Nephron progenitor cell (in vitro differentiated cells): ENCODE measurements at regions not wholly inside any gene's neighbourhood (a gene's known extent, or its start where the extent isn't known, plus 50 kb on each side); places are given as distances from the start of the nearest gene placed in this dataset.

Experiments
- DNase-seq: peaks from one replicate; pipeline ENCODE4 v3.0.0; 2021
- H3K27ac Mint-ChIP-seq: 2 replicates; pipeline ENCODE4 v1.8.0; 2021; ENCODE audit warnings: mild to moderate bottlenecking, moderate library complexity, mixed read lengths
- H3K27me3 Mint-ChIP-seq: 2 replicates; pipeline ENCODE4 v1.8.0; 2021; ENCODE audit warnings: mild to moderate bottlenecking, low read depth, mixed read lengths; ENCODE audit not compliant: poor library complexity
- H3K36me3 Mint-ChIP-seq: 2 replicates; pipeline ENCODE4 v1.8.0; 2021; ENCODE audit warnings: low read depth, mixed read lengths
- H3K4me1 Mint-ChIP-seq: 2 replicates; pipeline ENCODE4 v1.8.0; 2021; ENCODE audit warnings: mixed read lengths
- H3K4me3 Mint-ChIP-seq: 2 replicates; pipeline ENCODE4 v1.8.0; 2021; ENCODE audit warnings: mild to moderate bottlenecking, moderate library complexity, mixed read lengths
- H3K9me3 Mint-ChIP-seq: 2 replicates; pipeline ENCODE4 v1.8.0; 2021; ENCODE audit warnings: mild to moderate bottlenecking, moderate library complexity, mixed read lengths
- TF ChIP-seq, protein P1 (sequence below): fragments of 200-600 bp; sonication (generic); IDR thresholded peaks from 2 replicates; pipeline ENCODE4 v1.5.0; 2021; ENCODE audit warnings: antibody characterized with exemption

- peak overlapping the region; percentile 68 for H3K27ac Mint-ChIP-seq
- peaks cover 51% of the 10 kb centered on the region for H3K4me1 Mint-ChIP-seq
- no peak for DNase-seq
- H3K4me3 Mint-ChIP-seq = no peak overlapping the region
- TF ChIP-seq, protein P1, sequence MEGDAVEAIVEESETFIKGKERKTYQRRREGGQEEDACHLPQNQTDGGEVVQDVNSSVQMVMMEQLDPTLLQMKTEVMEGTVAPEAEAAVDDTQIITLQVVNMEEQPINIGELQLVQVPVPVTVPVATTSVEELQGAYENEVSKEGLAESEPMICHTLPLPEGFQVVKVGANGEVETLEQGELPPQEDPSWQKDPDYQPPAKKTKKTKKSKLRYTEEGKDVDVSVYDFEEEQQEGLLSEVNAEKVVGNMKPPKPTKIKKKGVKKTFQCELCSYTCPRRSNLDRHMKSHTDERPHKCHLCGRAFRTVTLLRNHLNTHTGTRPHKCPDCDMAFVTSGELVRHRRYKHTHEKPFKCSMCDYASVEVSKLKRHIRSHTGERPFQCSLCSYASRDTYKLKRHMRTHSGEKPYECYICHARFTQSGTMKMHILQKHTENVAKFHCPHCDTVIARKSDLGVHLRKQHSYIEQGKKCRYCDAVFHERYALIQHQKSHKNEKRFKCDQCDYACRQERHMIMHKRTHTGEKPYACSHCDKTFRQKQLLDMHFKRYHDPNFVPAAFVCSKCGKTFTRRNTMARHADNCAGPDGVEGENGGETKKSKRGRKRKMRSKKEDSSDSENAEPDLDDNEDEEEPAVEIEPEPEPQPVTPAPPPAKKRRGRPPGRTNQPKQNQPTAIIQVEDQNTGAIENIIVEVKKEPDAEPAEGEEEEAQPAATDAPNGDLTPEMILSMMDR = no peak
- H3K27me3 Mint-ChIP-seq = no peaks in the 10 kb centered on the region
- H3K9me3 Mint-ChIP-seq = no peaks in the 10 kb centered on the region
- no peaks in the 10 kb centered on the region for H3K36me3 Mint-ChIP-seq
These were observed 66.9 kb upstream of the ATF7IP2 start for GRCh38 chr16:10318798-10319500.

DNA sequence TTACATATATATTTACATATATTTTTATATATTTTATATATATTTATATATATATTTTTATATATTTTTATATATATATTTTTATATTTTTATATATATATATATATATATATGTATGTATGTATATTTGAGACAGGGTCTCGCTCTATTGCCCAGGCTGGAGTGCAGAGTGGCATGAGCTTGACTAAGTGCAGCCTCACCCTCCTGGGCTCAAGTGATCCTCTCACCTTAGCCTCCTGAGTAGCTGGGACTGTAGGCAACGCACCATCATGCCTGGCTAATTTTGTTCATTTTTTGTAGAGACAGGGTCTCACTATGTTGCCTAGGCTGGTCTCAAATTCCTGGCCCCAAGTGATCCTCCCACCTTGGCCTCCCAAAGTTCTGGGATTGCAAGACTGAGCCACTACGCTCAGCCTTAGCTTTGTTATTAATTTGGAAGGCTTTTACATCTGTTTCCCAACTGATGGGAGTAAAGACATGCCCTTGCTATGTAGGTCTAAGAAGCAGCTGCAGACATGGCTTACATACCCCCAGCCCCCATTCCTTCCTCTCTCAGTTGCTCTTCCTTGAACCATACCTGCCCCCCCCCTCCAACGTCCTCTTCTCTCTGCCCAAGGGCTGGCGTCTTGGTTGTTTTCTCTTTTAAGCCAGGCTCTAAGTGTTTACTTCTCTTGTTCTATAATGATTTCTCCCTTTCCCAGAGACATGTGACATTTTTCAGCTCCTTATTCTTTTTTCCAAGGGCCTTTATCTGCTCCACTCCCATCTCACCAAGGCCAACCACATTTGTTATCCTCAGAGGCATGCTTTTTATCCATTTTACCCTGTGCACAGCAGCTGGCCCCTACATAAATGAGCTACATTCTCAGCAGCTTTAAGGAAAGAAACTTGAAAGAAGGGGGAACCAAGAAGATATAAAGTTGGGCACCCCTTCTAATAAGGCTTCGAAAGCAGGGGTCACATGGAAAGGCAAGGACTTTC lies 64.2 kb upstream of the ATF7IP2 start:
- H3K27ac Mint-ChIP-seq = peak overlapping the region; percentile 79
- no peak overlapping the region for H3K4me3 Mint-ChIP-seq
- TF ChIP-seq, protein P1 = no peak
- no peaks in the 10 kb centered on the region for H3K9me3 Mint-ChIP-seq
- peaks cover 59% of the 10 kb centered on the region for H3K4me1 Mint-ChIP-seq
- no peaks in the 10 kb centered on the region for H3K36me3 Mint-ChIP-seq
- no peak for DNase-seq
- no peaks in the 10 kb centered on the region for H3K27me3 Mint-ChIP-seq

GRCh38 chr16:10322723-10323527 lies 62.9 kb upstream of the ATF7IP2 start:
- Mint-ChIP-seq H3K4me3 (no peak overlapping the region), H3K27ac (peak overlapping the region; percentile 78), H3K36me3 (no peaks in the 10 kb centered on the region), H3K27me3 (peaks cover 4% of the 10 kb centered on the region), H3K4me1 (peaks cover 63% of the 10 kb centered on the region), H3K9me3 (no peaks in the 10 kb centered on the region)
- DNase-seq = peak; percentile 22
- TF ChIP-seq, protein P1 = no peak

DNA sequence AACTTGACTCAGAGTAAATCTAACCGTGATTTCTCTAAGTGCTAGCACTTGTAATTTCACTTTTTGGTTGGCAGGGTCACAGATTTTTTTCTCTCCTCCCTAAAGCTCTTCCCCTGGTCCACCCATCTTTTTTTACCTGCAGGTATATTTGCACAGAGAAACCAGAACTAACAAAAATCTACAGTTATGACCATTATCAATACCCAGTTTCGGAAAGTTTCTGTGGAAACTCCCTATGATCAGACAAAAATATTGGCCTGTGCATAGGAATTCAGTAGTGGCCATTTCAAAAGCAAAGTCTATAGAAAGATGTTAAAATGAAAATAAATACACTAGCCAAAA lies 62.4 kb upstream of the ATF7IP2 start:
- H3K36me3 Mint-ChIP-seq = no peaks in the 10 kb centered on the region
- TF ChIP-seq, protein P1 = no peak
- peaks cover 60% of the 10 kb centered on the region for H3K4me1 Mint-ChIP-seq
- peak overlapping the region; percentile 78 for H3K27ac Mint-ChIP-seq
- no peaks in the 10 kb centered on the region for H3K9me3 Mint-ChIP-seq
- H3K27me3 Mint-ChIP-seq = peaks cover 4% of the 10 kb centered on the region
- DNase-seq = no peak
- H3K4me3 Mint-ChIP-seq = peak overlapping the region; percentile 9

DNA sequence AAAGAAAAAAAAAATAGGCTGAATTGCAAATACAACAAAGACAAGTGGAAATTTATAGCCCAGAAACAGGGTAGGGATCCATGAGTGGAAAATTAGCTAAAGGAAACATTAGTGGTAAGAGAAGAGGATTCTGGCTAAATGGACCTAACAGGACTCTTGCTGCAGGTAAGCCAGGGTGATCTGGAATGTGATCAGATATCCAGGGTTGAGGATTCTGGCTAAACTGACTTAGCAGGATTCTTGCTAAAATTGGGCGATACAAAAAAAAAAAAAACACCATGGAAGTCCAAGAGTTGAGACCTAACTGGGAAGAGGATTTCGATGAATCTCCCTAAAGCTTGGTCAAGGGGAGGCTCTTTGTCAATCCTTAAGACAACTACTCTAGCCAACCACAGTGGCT lies 61.7 kb upstream of the ATF7IP2 start:
- DNase-seq = no peak

More for the DNA sequence above, 61.7 kb upstream of the ATF7IP2 start:
- TF ChIP-seq, protein P1 = no peak
- no peaks in the 10 kb centered on the region for H3K9me3 Mint-ChIP-seq
- H3K4me3 Mint-ChIP-seq = no peak overlapping the region
- peaks cover 52% of the 10 kb centered on the region for H3K4me1 Mint-ChIP-seq
- H3K27me3 Mint-ChIP-seq = peaks cover 4% of the 10 kb centered on the region
- no peaks in the 10 kb centered on the region for H3K36me3 Mint-ChIP-seq
- no peak overlapping the region for H3K27ac Mint-ChIP-seq
